GM18505 (cell line): ENCODE measurements at regions not wholly inside any gene's neighbourhood (a gene's known extent, or its start where the extent isn't known, plus 50 kb on each side); places are given as distances from the start of the nearest gene placed in this dataset.

ENCODE experiments used
- ATAC-seq: cut with Tn5 transposase; IDR thresholded peaks from one replicate; pipeline ENCODE4 v1.9.1; 2021; ENCODE audit not compliant: unreplicated experiment
- POLR2A ChIP-seq: IDR thresholded peaks from 4 replicates; pipeline ENCODE4 v1.6.1; 2011; ENCODE audit warnings: borderline replicate concordance; ENCODE audit not compliant: insufficient read depth, insufficient read length; ENCODE audit errors: extremely low read depth

DNA sequence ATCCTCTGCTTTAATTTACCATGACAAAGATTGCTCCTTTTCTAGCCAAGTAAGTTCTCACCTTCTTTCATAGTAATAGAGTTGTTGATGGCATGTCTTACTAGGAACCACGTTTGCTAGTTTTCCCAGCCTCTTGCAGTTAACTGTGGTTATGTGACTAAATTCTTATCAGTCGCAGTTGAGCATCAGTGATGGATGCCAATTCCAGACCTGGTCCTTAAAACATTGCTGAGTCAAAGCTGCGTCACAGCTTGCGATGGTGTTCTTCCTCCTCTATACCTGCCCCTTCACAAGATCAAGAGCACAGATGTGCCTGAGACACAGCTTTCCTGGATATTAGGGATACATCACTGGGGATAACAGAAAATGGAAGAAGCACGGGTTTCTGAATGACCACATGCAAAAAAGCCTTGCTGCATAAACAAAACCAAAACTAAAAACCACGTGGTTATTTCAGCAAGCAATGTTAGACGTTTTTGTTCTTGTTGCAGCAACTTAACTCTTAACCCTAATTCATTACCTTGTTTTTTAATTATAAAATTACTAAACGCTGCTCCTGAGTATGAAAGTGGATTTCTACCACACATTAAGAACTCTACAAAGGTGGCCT, 97.6 kb upstream of the DACH1 start:
- ATAC-seq = peak; percentile 52
- no peak for TF ChIP-seq POLR2A

DNA sequence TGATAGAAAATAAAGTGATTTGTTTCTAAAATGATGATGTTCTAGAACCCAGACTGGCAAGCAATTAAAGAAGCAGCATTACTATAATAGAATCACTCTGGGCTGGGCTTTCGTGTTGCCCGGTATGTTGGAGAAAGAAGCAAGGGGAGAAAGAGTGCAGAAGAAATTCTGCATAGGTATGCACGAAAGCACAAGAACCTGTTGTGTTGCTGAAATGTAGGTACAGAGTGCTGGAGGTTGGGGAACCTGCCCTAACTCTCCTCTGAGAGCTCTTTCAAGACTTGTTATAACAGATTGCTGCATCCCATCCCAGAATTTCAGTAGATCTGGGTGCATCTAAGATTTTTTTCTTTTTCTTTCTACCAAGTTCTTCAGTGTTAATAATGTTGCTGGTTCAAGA, 95.7 kb upstream of the DACH1 start:
- no peak for TF ChIP-seq POLR2A
- no peak for ATAC-seq

DNA sequence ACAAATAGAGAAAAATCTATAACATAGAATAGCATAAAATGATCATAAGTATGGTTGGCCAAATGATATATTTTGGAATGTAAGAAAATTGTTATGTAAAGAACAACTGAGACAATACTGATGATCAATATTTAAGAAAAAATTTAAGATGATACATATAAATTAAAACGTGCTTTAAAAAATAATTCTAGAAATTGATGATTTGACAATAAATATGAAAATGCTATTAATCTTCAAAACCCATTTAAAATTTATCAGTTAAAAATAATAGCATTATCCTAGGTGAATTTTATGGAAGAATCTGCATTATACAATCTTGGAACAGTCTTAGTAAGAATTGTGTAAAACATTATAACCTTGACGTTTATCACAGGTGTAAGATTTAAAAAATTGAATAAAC, 95.1 kb upstream of the DACH1 start:
- TF ChIP-seq POLR2A = no peak
- no peak for ATAC-seq

DNA sequence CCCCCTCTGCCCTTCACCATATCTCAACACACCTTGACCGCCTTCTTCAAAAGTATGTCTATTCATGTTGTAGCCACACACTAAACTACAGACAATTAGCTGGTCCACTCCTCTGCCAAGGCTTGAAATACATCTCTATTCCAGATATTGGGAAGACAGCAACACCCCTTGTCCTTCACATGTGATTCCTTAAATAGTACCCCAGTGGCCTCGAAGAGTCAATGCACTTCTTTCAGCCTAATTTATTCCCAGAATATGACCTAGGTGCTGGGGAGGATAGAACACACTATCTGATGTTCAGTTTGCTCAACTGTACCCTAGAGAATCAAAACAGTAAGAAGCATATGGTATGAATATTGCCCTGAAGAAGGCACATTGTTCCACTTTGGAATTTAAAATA, 82.4 kb upstream of the DACH1 start:
- ATAC-seq = no peak
- TF ChIP-seq POLR2A = no peak

DNA sequence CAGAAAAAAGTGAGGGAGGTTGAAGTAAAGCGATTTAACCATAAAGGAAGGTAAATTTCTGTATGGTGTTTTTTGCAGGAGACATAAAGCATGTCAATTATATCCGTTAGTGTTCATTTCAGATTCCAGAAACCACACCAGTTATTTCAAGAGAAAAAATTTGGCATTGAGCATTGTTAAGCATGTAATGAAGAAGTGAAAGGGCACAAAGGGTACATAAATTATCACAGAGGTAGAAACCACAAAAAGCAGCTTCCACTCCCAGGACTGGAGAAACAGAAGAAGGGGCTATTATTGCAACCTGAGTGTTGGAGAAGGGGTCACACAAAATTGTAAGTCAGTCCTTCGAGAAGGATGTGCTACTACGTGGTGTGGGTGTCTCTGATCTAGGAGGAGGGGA, 72.2 kb upstream of the DACH1 start:
- no peak for TF ChIP-seq POLR2A
- ATAC-seq = no peak

DNA sequence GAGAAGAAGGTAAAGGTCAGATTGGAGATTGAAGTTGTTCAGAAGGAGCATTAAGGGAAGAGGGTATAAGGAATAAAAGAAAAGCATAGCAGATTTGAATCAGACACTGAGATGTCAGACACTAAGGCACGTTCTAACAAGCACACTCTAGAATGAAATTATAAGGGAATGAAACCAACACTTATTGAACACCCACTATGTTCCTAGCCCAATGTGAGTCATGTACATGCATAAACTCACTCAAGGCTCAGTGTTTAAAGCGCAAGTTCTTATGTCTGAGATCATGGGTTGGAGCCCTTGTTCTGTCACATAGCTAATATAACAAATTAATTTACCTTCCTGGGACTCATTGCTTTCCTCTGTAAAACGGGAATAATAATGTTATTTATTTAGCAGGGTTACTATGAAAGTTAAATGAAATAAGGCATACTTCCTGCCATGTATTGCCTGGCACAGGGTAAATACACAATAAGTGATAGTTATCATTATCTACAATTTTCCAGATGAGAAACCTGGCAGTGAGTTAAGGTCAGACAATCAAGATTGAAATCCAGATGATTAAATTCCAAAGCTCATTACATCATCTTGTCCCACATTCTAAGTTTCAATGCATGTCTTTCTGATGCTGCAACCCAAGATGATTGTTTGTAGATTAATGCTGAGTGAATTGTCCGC, 68.3 kb upstream of the DACH1 start:
- no peak for ATAC-seq
- TF ChIP-seq POLR2A = no peak

DNA sequence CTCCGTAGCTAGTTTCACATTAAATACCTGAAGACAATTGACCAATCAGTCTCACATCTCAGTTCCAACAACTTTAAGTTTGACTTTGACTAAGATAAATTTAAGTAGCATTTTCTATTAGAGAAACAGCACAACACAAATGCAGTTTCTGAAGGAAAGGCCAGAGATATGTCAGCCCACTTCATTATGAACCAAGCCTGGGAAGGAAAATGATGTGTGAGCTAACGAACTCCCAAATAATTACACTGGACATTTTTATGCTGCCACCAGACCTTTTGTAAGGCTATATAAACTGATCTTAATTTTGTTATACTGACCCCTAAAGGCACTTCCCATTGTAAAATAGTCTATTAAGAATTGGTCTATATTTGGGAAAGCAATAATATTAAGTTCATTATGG, 57.9 kb upstream of the DACH1 start:
- no peak for TF ChIP-seq POLR2A
- no peak for ATAC-seq

DNA sequence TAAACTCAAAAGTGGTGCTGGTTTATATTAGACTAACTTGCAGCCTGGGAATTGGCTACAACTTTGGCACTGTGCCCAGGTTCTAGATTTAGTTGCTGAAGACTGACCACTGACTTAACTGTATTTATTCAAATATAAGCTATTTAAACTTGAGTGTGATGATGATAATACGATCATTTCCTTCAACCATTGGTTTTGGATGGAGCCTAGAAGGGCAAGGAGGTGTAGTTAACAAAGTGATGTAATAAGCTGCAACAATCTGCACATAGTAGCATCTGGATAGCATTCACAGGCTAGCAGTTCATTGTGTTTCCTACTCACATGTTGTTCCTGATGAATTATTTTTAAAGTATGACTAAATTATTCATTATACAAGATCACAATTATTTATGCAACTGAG, 55.2 kb upstream of the DACH1 start:
- no peak for ATAC-seq

More for the DNA sequence above, 55.2 kb upstream of the DACH1 start:
- TF ChIP-seq POLR2A = no peak
